GM23338 (cell line): ENCODE measurements at regions not wholly inside any gene's neighbourhood (a gene's known extent, or its start where the extent isn't known, plus 50 kb on each side); places are given as distances from the start of the nearest gene placed in this dataset.

ENCODE experiments used
- ATAC-seq: fragments of 200-7000 bp; cut with Tn5 transposase; 3 replicates; pipeline ENCODE4 v1.9.1; 2020
- DNase-seq: peaks from one replicate; pipeline ENCODE4 v3.0.0-alpha.2; 2015; ENCODE audit warnings: low spot score
- H2AFZ ChIP-seq: fragments of 200-600 bp; sonication (generic); 2 replicates; pipeline ENCODE4 v1.8.0; 2016; ENCODE audit warnings: antibody characterized with exemption, mild to moderate bottlenecking, moderate library complexity
- H3F3A ChIP-seq: fragments of 200-600 bp; sonication (generic); replicated peaks from 2 replicates; pipeline ENCODE4 v1.8.0; 2017; ENCODE audit warnings: antibody characterized with exemption, mixed run types, low read depth
- H3K27ac ChIP-seq: fragments of 200-600 bp; sonication (generic); 2 replicates; pipeline ENCODE4 v1.6.1; 2016; ENCODE audit warnings: low read depth
- H3K27me3 ChIP-seq: fragments of 200-600 bp; sonication (generic); 2 replicates; pipeline ENCODE4 v1.8.0; 2016; ENCODE audit warnings: mild to moderate bottlenecking, mixed run types, moderate library complexity; ENCODE audit not compliant: insufficient read depth
- H3K36me3 ChIP-seq: fragments of 200-600 bp; sonication (generic); 2 replicates; pipeline ENCODE4 v1.8.0; 2016; ENCODE audit warnings: mild to moderate bottlenecking; ENCODE audit not compliant: insufficient read depth
- H3K4me1 ChIP-seq: fragments of 200-600 bp; sonication (generic); 2 replicates; pipeline ENCODE4 v1.8.0; 2016; ENCODE audit warnings: mild to moderate bottlenecking, moderate library complexity; ENCODE audit not compliant: insufficient read depth
- H3K4me2 ChIP-seq: fragments of 200-600 bp; sonication (generic); 2 replicates; pipeline ENCODE4 v1.7.1; 2017; ENCODE audit warnings: mixed run types
- H3K4me3 ChIP-seq: fragments of 200-600 bp; sonication (generic); 2 replicates; pipeline ENCODE4 v1.6.1; 2016; ENCODE audit warnings: mixed run types
- H3K79me2 ChIP-seq: fragments of 200-600 bp; sonication (generic); replicated peaks from 2 replicates; pipeline ENCODE4 v1.8.0; 2017; ENCODE audit warnings: mild to moderate bottlenecking; ENCODE audit not compliant: insufficient read depth
- H3K9me2 ChIP-seq: fragments of 200-600 bp; sonication (generic); 2 replicates; pipeline ENCODE4 v1.8.0; 2017; ENCODE audit not compliant: insufficient read depth
- H4K20me1 ChIP-seq: fragments of 200-600 bp; sonication (generic); replicated peaks from 2 replicates; pipeline ENCODE4 v1.8.0; 2017; ENCODE audit warnings: mild to moderate bottlenecking; ENCODE audit not compliant: insufficient read depth
- H3K27ac Mint-ChIP-seq: 2 replicates; pipeline ENCODE4 v1.8.0; 2020; ENCODE audit warnings: inconsistent platforms, mild to moderate bottlenecking, moderate library complexity, mixed read lengths
- H3K27me3 Mint-ChIP-seq: 3 replicates; pipeline ENCODE4 v1.8.0; 2022; ENCODE audit warnings: low read depth, mild to moderate bottlenecking, moderate library complexity, mixed read lengths, inconsistent platforms; ENCODE audit not compliant: insufficient read depth, poor library complexity
- H3K36me3 Mint-ChIP-seq: 3 replicates; pipeline ENCODE4 v1.8.0; 2021; ENCODE audit warnings: low read depth, mild to moderate bottlenecking, inconsistent platforms, moderate library complexity, mixed read lengths
- H3K4me1 Mint-ChIP-seq: 3 replicates; pipeline ENCODE4 v1.8.0; 2020; ENCODE audit warnings: mild to moderate bottlenecking, inconsistent platforms, mixed read lengths
- H3K4me3 Mint-ChIP-seq: 3 replicates; pipeline ENCODE4 v1.8.0; 2021; ENCODE audit warnings: moderate library complexity, mild to moderate bottlenecking, inconsistent platforms, mixed read lengths
- H3K9me3 Mint-ChIP-seq: 3 replicates; pipeline ENCODE4 v1.8.0; 2020; ENCODE audit warnings: moderate library complexity, mild to moderate bottlenecking, inconsistent platforms, mixed read lengths
- CREB1 ChIP-seq: fragments of 250-450 bp; sonication (Bioruptor Pico); IDR thresholded peaks from 2 replicates; pipeline ENCODE4 v1.5.0; 2020; ENCODE audit warnings: low read depth, mild to moderate bottlenecking, moderate library complexity
- CTCF ChIP-seq, 2 experiments: fragments of 200-600 bp in 1 of 2; sonication (generic) in 1 of 2; conservative IDR thresholded peaks; 2 replicates each; pipeline versions ENCODE4 v1.5.1 to v1.6.1; 2016 to 2017; ENCODE audit warnings: antibody characterized with exemption in 2 of 2, low read depth in 2 of 2, mild to moderate bottlenecking in 2 of 2, moderate library complexity in 1 of 2
- ETS1 ChIP-seq: IDR thresholded peaks from 2 replicates; pipeline ENCODE4 v1.6.1; 2016; ENCODE audit warnings: antibody characterized with exemption
- EZH2 ChIP-seq: fragments of 200-600 bp; sonication (generic); IDR thresholded peaks from one replicate; pipeline ENCODE4 v1.8.0; 2017; ENCODE audit warnings: antibody characterized with exemption, mild to moderate bottlenecking, low read depth; ENCODE audit not compliant: unreplicated experiment
- EZH2phosphoT487 ChIP-seq: fragments of 200-600 bp; sonication (generic); IDR thresholded peaks from one replicate; pipeline ENCODE4 v1.8.1; 2018; ENCODE audit warnings: antibody characterized with exemption; ENCODE audit not compliant: unreplicated experiment
- JUNB ChIP-seq: IDR thresholded peaks from one replicate; pipeline ENCODE4 v1.6.1; 2016; ENCODE audit warnings: antibody characterized with exemption; ENCODE audit not compliant: unreplicated experiment
- NANOG ChIP-seq: IDR thresholded peaks from 2 replicates; pipeline ENCODE4 v1.6.1; 2016; ENCODE audit warnings: antibody characterized with exemption, borderline replicate concordance
- POLR2AphosphoS5 ChIP-seq: IDR thresholded peaks from 2 replicates; pipeline ENCODE4 v1.6.1; 2016; ENCODE audit warnings: antibody characterized with exemption, low read depth
- REST ChIP-seq: IDR thresholded peaks from one replicate; pipeline ENCODE4 v1.6.1; 2018; ENCODE audit warnings: antibody characterized with exemption; ENCODE audit not compliant: unreplicated experiment
- ZNF114 ChIP-seq: fragments of 250-450 bp; sonication (Bioruptor Pico); IDR thresholded peaks from 2 replicates; pipeline ENCODE4 v1.5.0; 2020; ENCODE audit warnings: mild to moderate bottlenecking, moderate library complexity
- ZNF331 ChIP-seq: fragments of 250-450 bp; sonication (Bioruptor Pico); IDR thresholded peaks from 2 replicates; pipeline ENCODE4 v1.5.0; 2020; ENCODE audit warnings: low read depth, mild to moderate bottlenecking, moderate library complexity
- ZNF462 ChIP-seq: fragments of 250-450 bp; sonication (Bioruptor Pico); IDR thresholded peaks from 2 replicates; pipeline ENCODE4 v1.5.0; 2020; ENCODE audit warnings: mild to moderate bottlenecking, moderate library complexity

GRCh38 chrX:150207733-150208132 lies 155.4 kb upstream of the MAMLD1 start:
- Histone ChIP-seq H2AFZ (no peak overlapping the region), H3K4me2 (no peak overlapping the region), H4K20me1 (no peaks in the 10 kb centered on the region), H3K9me2 (no peaks in the 10 kb centered on the region), H3F3A (no peaks in the 10 kb centered on the region), H3K36me3 (no peaks in the 10 kb centered on the region), H3K79me2 (no peaks in the 10 kb centered on the region), H3K27ac (no peak overlapping the region), H3K27me3 (no peaks in the 10 kb centered on the region), H3K4me3 (no peak overlapping the region), H3K4me1 (no peaks in the 10 kb centered on the region)
- ATAC-seq, result no peak
- Mint-ChIP-seq H3K9me3 (no peaks in the 10 kb centered on the region), H3K4me1 (peaks cover 3% of the 10 kb centered on the region; the same call in 1 of the 3 replicates), H3K27ac (no peak overlapping the region), H3K27me3 (no peaks in the 10 kb centered on the region), H3K36me3 (no peaks in the 10 kb centered on the region), H3K4me3 (no peak overlapping the region)
- no peak for DNase-seq
- no peak for TF ChIP-seq JUNB
- no peak for TF ChIP-seq REST
- no peak for TF ChIP-seq POLR2AphosphoS5
- no peak for TF ChIP-seq CREB1 (CRISPR knock-in tag)
- TF ChIP-seq EZH2phosphoT487, result no peak
- TF ChIP-seq EZH2, result no peak
- no peak for TF ChIP-seq ZNF331 (CRISPR knock-in tag)
- no peak for TF ChIP-seq ZNF462 (CRISPR knock-in tag)
- TF ChIP-seq CTCF (conservative IDR thresholded peaks at IDR 0.05; ENCODE audit: low read depth in 2 of 2), result no peak
- no peak for TF ChIP-seq ETS1
- no peak for TF ChIP-seq ZNF114
- TF ChIP-seq NANOG, result no peak
